B cell (primary cell): ENCODE measurements at regions not wholly inside any gene's neighbourhood (a gene's known extent, or its start where the extent isn't known, plus 50 kb on each side); places are given as distances from the start of the nearest gene placed in this dataset.

Source experiments
- ATAC-seq: fragments of 200-7000 bp; cut with Tn5 transposase; one replicate; pipeline ENCODE4 v1.10.0; 2021; ENCODE audit warnings: low read depth, mild to moderate bottlenecking, moderate number of reproducible peaks, moderate library complexity
- CTCF ChIA-PET: fragments of 350-600 bp; sonication (Branson Sonifier 250); formaldehyde crosslinking; loops from one replicate; lab custom pipeline; 2021; ENCODE audit warnings: antibody characterized with exemption, inconsistent platforms; lab: Charles Lee
- POLR2A ChIA-PET: fragments of 350-600 bp; sonication (Branson Sonifier 250); formaldehyde crosslinking; loops from one replicate; lab custom pipeline; 2021; ENCODE audit warnings: antibody characterized with exemption; lab: Charles Lee
- DNase-seq: peaks from one replicate; pipeline ENCODE4 v3.0.0; 2013
- H2AFZ ChIP-seq: 2 replicates; pipeline ENCODE4 v1.6.1; 2012; ENCODE audit warnings: mild to moderate bottlenecking, low read depth, low read length; ENCODE audit not compliant: insufficient read depth, poor library complexity, severe bottlenecking
- H3K27ac ChIP-seq, 2 donors: 1 replicate in 1 of 2; 2 replicates in 1 of 2; pipeline ENCODE4 v1.5.1; 2012 to 2013; ENCODE audit warnings: low read length in 2 of 2, mild to moderate bottlenecking in 2 of 2, moderate library complexity in 1 of 2
- H3K27me3 ChIP-seq, 4 experiments: fragments of 200-600 bp in 1 of 4; sonication (generic) in 1 of 4; replicated peaks in 1 of 4; 1 replicate in 2 of 4; 2 replicates in 2 of 4; pipeline versions ENCODE4 v1.6.1 to v1.7.0; 2013 to 2016; ENCODE audit warnings: low read length in 3 of 4, mild to moderate bottlenecking in 2 of 4, mixed read lengths in 1 of 4, moderate library complexity in 1 of 4; ENCODE audit not compliant: insufficient read depth in 4 of 4, control insufficient read depth in 3 of 4; ENCODE audit errors: control extremely low read depth in 1 of 4
- H3K36me3 ChIP-seq, 2 experiments: replicated peaks in 1 of 2; 1 replicate in 1 of 2; 2 replicates in 1 of 2; pipeline versions ENCODE4 v1.6.1 to v1.7.1; 2013; ENCODE audit warnings: low read length in 1 of 2; ENCODE audit not compliant: insufficient read depth in 2 of 2, control insufficient read depth in 1 of 2; ENCODE audit errors: control extremely low read depth in 1 of 2, extremely low read depth in 1 of 2
- H3K4me1 ChIP-seq, 2 donors: fragments of 200-600 bp in 1 of 2; sonication (generic) in 1 of 2; 1 replicate in 1 of 2; 2 replicates in 1 of 2; pipeline versions ENCODE4 v1.5.1 to v1.6.1; 2013 to 2017; ENCODE audit warnings: low read length in 2 of 2; ENCODE audit not compliant: control insufficient read depth in 2 of 2, insufficient read depth in 2 of 2
- H3K4me2 ChIP-seq: replicated peaks from 2 replicates; pipeline ENCODE3; 2012; ENCODE audit warnings: mild to moderate bottlenecking, low read depth, low read length; ENCODE audit not compliant: poor library complexity, severe bottlenecking
- H3K4me3 ChIP-seq, 5 experiments: fragments of 200-600 bp in 1 of 5; sonication (generic) in 1 of 5; 1 replicate in 3 of 5; 2 replicates in 2 of 5; pipeline versions ENCODE4 v1.5.1 to v1.7.0; 2011 to 2016; ENCODE audit warnings: low read length in 4 of 5, mild to moderate bottlenecking in 4 of 5, low read depth in 2 of 5, control low read depth in 1 of 5, moderate library complexity in 1 of 5; ENCODE audit not compliant: insufficient read depth in 1 of 5; ENCODE audit errors: control extremely low read depth in 1 of 5, extremely low read depth in 1 of 5
- H3K79me2 ChIP-seq: fragments of 200-600 bp; sonication (generic); one replicate; pipeline ENCODE4 v1.6.0; 2016; ENCODE audit warnings: low read length; ENCODE audit not compliant: control insufficient read depth, insufficient read depth
- H3K9ac ChIP-seq: fragments of 200-600 bp; sonication (generic); 2 replicates; pipeline ENCODE4 v1.6.1; 2017; ENCODE audit warnings: mild to moderate bottlenecking, low read length, moderate library complexity
- H3K9me3 ChIP-seq, 3 donors: one replicate each; pipeline versions ENCODE4 v1.6.1 to v1.7.1; 2013; ENCODE audit warnings: low read length in 2 of 3; ENCODE audit not compliant: control insufficient read depth in 2 of 3, insufficient read depth in 1 of 3; ENCODE audit errors: control extremely low read depth in 1 of 3
- H4K20me1 ChIP-seq: 2 replicates; pipeline ENCODE4 v1.6.0; 2012; ENCODE audit warnings: mild to moderate bottlenecking, low read length; ENCODE audit not compliant: insufficient read depth, control insufficient read depth, poor library complexity, severe bottlenecking
- H3K27ac Mint-ChIP-seq: one replicate; pipeline ENCODE4 v1.8.0; 2021; ENCODE audit warnings: mixed read lengths
- H3K27me3 Mint-ChIP-seq: one replicate; pipeline ENCODE4 v1.8.0; 2021; ENCODE audit warnings: mixed read lengths
- H3K4me1 Mint-ChIP-seq: one replicate; pipeline ENCODE4 v1.8.0; 2021; ENCODE audit warnings: mixed read lengths
- H3K4me3 Mint-ChIP-seq: one replicate; pipeline ENCODE4 v1.8.0; 2021; ENCODE audit warnings: mixed read lengths
- H3K9me3 Mint-ChIP-seq: one replicate; pipeline ENCODE4 v1.8.0; 2022; ENCODE audit warnings: mixed read lengths; ENCODE audit not compliant: insufficient read depth
- EZH2 ChIP-seq: IDR thresholded peaks from 2 replicates; pipeline ENCODE4 v1.6.1; 2012; ENCODE audit warnings: borderline replicate concordance, low read depth, mild to moderate bottlenecking, moderate library complexity, low read length; ENCODE audit not compliant: insufficient read depth, poor library complexity, severe bottlenecking
- WGBS: methylation state at CpG from one replicate; pipeline ENCODE4 v1.1.5; 2013; ENCODE audit warnings: missing lambda C conversion rate; ENCODE audit not compliant: insufficient coverage; 5-methylcytosine and 5-hydroxymethylcytosine counted together
- intact Hi-C: fragments of 100-400 bp; cut with micrococcal nuclease; formaldehyde crosslinking; loops from one replicate; pipeline ENCODE4 v1.10.0; 2022
- TF ChIP-seq, protein P1 (sequence below): fragments of 200-600 bp; IDR thresholded peaks from one replicate; pipeline ENCODE4 v1.8.0; 2022; ENCODE audit warnings: antibody characterized with exemption, mild to moderate bottlenecking

DNA sequence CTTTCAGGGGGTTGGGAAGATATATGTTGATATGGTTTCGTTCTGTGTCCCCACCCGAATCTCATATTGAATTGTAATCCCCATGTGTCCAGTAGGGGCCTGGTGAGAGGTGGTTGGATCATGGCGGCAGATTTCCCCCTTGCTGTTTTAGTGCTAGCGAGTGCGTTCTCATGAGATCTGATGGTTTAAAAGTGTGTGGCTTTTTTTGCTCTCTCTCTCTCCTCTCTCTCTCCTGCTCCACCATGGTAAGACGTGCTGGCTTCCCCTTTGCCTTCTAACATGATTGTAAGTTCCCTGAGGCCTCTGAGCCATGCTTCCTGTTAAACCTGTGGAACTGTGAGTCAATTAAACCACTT is 68.4 kb upstream of the PDZD8 start:
- ChIA-PET POLR2A (no interaction called here), CTCF (no interaction called here)
- no peak for DNase-seq
- peaks cover 0 to 3% of the 10 kb centered on the region in 2 donors for H3K4me1 ChIP-seq
- no peaks in the 10 kb centered on the region for H3K36me3 ChIP-seq
- no peak overlapping the region for H2AFZ ChIP-seq
- intact Hi-C loops, result loop anchor here (5.0 kb wide), 1 partner anchor 799 kb away; no protein-coding TSS in a partner anchor
- Mint-ChIP-seq H3K27ac (no peak overlapping the region), H3K27me3 (peaks cover 27% of the 10 kb centered on the region), H3K4me3 (no peak overlapping the region), H3K9me3 (peaks cover 10% of the 10 kb centered on the region), H3K4me1 (peaks cover 5% of the 10 kb centered on the region)
- no peak for ATAC-seq
- no peak overlapping the region for H3K27ac ChIP-seq
- peaks cover 0 to 27% (median 11%) of the 10 kb centered on the region in 3 donors for H3K9me3 ChIP-seq
- H3K27me3 ChIP-seq, result no peaks in the 10 kb centered on the region
- H3K9ac ChIP-seq, result no peak overlapping the region
- no peak overlapping the region for H3K4me2 ChIP-seq
- no peak overlapping the region for H3K4me3 ChIP-seq
- whole genome bisulfite sequencing, result 69% methylated on average over 3 of the region's 6 CpGs
- H4K20me1 ChIP-seq, result no peaks in the 10 kb centered on the region
- TF ChIP-seq, protein P1, sequence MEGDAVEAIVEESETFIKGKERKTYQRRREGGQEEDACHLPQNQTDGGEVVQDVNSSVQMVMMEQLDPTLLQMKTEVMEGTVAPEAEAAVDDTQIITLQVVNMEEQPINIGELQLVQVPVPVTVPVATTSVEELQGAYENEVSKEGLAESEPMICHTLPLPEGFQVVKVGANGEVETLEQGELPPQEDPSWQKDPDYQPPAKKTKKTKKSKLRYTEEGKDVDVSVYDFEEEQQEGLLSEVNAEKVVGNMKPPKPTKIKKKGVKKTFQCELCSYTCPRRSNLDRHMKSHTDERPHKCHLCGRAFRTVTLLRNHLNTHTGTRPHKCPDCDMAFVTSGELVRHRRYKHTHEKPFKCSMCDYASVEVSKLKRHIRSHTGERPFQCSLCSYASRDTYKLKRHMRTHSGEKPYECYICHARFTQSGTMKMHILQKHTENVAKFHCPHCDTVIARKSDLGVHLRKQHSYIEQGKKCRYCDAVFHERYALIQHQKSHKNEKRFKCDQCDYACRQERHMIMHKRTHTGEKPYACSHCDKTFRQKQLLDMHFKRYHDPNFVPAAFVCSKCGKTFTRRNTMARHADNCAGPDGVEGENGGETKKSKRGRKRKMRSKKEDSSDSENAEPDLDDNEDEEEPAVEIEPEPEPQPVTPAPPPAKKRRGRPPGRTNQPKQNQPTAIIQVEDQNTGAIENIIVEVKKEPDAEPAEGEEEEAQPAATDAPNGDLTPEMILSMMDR, result no peak
- TF ChIP-seq EZH2, result no peak
- no peaks in the 10 kb centered on the region for H3K79me2 ChIP-seq

DNA sequence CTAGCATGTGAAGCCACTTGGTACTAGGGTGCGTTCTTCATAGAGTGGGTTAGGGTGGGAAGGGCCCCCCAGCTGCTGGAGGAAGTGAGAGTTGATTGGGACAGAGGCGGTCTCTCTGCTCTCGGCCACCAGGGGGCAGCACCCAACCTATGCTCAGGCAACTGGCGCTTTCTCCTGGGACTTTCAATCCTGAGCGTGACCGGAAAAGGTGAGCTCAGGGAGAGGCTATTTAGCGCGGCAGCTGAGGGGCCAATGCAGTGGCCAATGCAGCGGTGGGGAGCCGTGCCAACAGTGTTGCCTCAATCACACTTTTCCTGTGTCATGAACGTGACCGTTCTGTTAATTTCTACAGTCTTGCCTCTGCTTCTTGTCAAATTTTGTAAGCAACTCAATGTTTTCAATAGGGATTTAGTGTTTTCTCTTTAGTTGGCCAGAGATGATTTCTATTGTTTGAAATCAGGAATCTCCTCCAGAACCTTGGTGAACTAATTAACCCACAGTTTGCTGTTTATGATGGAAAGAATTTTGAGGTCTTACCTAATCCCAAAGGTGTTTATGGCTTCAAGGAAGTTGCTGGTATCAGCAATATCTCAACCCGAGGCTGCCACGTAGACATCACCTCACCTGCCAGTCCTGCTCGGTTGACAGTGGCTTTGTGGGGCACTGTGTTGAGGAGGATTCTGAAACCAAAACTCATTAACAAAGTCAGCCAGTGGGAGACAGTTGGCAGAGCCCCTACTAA is 67.9 kb upstream of the PDZD8 start:
- H3K27ac Mint-ChIP-seq, result no peak overlapping the region
- WGBS, result 32% methylated on average over 12 of the region's 15 CpGs
- H3K4me3 Mint-ChIP-seq, result no peak overlapping the region
- Histone ChIP-seq H3K79me2 (no peaks in the 10 kb centered on the region), H3K4me1 (peaks cover 0 to 3% of the 10 kb centered on the region in 2 donors), H2AFZ (peak overlapping the region; percentile 36), H3K27ac (no peak overlapping the region), H3K27me3 (no peaks in the 10 kb centered on the region), H3K4me2 (peak overlapping the region; percentile 31), H3K4me3 (peak overlapping the region in 1 of 5 experiments; percentile 9), H3K9me3 (peaks cover 0 to 27% (median 11%) of the 10 kb centered on the region in 3 donors), H3K36me3 (no peaks in the 10 kb centered on the region), H3K9ac (no peak overlapping the region), H4K20me1 (no peaks in the 10 kb centered on the region)
- ChIA-PET CTCF (interaction anchor here (0.5 to 2.2 kb wide), 10 partner anchors 8 to 799 kb away, joined by 3 to 6 read pairs (median 4); no protein-coding TSS in a partner anchor), POLR2A (no interaction called here)
- TF ChIP-seq EZH2, result no peak
- TF ChIP-seq, protein P1, result peak; percentile 83
- peaks cover 10% of the 10 kb centered on the region for H3K9me3 Mint-ChIP-seq
- intact Hi-C loops, result loop anchor here (5.0 kb wide), 1 partner anchor 799 kb away; no protein-coding TSS in a partner anchor
- DNase-seq (peak; percentile 43), ATAC-seq (peak; percentile 54)
- H3K4me1 Mint-ChIP-seq, result peaks cover 5% of the 10 kb centered on the region
- H3K27me3 Mint-ChIP-seq, result peaks cover 28% of the 10 kb centered on the region
